ENCODE measurements at regions not wholly inside any gene's neighbourhood (a gene's known extent, or its start where the extent isn't known, plus 50 kb on each side); places are given as distances from the start of the nearest gene placed in this dataset.

DNA sequence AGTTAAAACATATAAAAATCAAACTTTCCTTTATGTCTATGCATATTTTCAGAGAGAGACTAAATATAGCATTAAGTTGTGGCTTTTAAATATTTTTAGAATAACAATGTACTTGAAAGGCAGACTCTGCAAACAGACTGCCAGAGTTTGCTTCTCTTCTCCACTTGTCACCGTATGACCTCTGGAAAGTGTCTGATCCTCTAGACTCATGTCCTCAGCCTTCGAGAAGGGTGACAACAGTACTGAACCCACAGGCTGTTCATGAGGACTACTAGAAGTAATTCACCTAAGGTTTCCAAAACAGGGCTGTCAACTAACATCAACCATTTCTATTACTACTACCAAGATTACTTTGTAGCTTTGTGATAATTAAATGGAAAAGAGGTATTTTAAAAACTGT lies 167.7 kb upstream of the TBCA start:
- H3K4me1 ChIP-seq, result no peaks in the 10 kb centered on the region
- peaks cover 16% of the 10 kb centered on the region for H3K27me3 ChIP-seq
- TF ChIP-seq, protein P1, sequence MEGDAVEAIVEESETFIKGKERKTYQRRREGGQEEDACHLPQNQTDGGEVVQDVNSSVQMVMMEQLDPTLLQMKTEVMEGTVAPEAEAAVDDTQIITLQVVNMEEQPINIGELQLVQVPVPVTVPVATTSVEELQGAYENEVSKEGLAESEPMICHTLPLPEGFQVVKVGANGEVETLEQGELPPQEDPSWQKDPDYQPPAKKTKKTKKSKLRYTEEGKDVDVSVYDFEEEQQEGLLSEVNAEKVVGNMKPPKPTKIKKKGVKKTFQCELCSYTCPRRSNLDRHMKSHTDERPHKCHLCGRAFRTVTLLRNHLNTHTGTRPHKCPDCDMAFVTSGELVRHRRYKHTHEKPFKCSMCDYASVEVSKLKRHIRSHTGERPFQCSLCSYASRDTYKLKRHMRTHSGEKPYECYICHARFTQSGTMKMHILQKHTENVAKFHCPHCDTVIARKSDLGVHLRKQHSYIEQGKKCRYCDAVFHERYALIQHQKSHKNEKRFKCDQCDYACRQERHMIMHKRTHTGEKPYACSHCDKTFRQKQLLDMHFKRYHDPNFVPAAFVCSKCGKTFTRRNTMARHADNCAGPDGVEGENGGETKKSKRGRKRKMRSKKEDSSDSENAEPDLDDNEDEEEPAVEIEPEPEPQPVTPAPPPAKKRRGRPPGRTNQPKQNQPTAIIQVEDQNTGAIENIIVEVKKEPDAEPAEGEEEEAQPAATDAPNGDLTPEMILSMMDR (IDR thresholded peaks at IDR 0.05), result no peak
- no peak for TF ChIP-seq POLR2AphosphoS5 (IDR thresholded peaks at IDR 0.05)
- H3K4me3 ChIP-seq, result no peak overlapping the region
- no peaks in the 10 kb centered on the region for H3K36me3 ChIP-seq
- no peak for DNase-seq (ENCODE audit: low spot score in 2 of 2)
- WGBS, result 69% methylated on average over 2 of the region's 2 CpGs
- H3K9me3 ChIP-seq, result no peaks in the 10 kb centered on the region
- no peak overlapping the region for H3K27ac ChIP-seq

DNA sequence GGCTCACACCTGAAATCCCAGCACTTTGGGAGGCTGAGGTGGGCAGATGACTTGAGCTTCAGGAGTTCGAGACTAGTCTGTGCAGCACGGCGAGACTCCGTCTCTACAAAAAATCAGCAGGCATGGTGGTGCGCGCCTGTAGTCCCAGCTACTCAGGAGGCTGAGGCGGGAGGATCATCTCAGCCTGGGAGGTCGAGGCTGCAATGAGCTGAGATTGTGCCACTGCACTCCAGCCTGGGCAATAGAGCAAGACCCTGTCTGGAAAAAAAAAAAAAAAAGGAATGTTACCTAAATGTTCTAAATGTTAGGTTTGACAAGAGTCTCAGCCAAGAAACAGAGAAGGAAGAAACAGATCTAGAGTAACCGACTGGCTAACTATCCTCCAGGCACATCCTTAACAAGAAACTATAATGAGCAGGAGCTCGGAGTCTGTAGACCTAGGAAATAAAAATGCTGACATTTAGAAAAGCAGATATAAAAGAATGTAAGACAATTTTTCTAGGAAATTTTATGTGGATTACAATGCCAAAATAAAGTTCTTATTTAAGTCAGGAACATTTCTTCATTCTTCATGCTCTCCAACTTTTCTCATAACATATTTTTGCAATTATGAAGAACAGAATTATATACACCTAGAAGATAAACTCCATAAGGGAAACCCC lies 166.6 kb upstream of the TBCA start:
- no peak overlapping the region for H3K27ac ChIP-seq
- peaks cover 16% of the 10 kb centered on the region for H3K27me3 ChIP-seq
- TF ChIP-seq EP300 (IDR thresholded peaks at IDR 0.05), result no peak
- TF ChIP-seq POLR2AphosphoS5 (IDR thresholded peaks at IDR 0.05), result no peak
- TF ChIP-seq, protein P1 (IDR thresholded peaks at IDR 0.05), result no peak
- no peak for TF ChIP-seq POLR2A (IDR thresholded peaks at IDR 0.05)
- no peak overlapping the region for H3K4me3 ChIP-seq
- 81% methylated on average over 10 of the region's 10 CpGs for WGBS
- no peaks in the 10 kb centered on the region for H3K4me1 ChIP-seq
- H3K36me3 ChIP-seq, result no peaks in the 10 kb centered on the region
- no peaks in the 10 kb centered on the region for H3K9me3 ChIP-seq
- DNase-seq (ENCODE audit: low spot score in 2 of 2), result no peak

DNA sequence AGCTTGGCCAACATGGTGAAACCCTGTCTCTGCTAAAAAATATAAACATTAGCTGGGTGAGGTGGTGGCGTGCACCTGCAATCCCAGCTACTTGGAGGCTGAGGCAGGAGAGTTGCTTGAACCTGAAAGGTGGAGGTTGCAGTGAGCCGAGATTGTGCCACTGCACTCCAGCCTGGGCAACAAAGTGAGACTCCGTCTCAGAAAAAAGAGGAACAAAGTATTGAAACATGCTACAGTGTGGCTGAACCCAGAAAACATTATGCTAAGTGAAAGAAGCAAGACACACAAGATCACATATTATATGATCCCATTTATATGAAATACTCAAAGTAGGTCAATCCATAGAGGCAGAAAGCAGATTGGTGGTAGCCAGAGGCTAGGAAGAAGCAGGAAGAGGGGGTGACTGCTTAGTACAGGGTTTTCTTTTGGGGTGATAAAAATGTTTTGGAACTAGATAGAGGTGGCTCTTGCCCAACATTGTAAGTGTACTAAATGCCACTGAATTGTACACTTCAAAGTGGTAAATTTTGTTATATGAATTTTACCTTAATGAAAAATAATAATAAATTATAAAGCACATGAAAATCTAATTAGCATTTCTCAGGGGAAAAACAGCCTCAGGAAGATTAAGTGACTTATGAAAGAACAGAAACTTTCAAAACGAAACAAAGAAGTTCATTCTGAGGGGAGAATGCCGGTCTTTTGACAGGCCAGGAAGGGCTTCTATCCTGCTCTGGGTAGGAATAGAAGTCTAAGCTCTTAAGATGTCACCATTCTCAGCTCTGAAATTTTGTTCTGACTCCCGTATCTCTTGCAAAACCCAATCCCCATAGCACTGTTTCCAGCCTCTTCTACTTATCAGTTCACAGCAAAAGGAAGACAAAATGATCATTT lies 161.1 kb upstream of the TBCA start:
- H3K9me3 ChIP-seq, result no peaks in the 10 kb centered on the region
- H3K4me3 ChIP-seq, result no peak overlapping the region
- TF ChIP-seq POLR2A (IDR thresholded peaks at IDR 0.05) (no peak), EP300 (IDR thresholded peaks at IDR 0.05) (no peak), POLR2AphosphoS5 (IDR thresholded peaks at IDR 0.05) (no peak)
- TF ChIP-seq, protein P1 (IDR thresholded peaks at IDR 0.05), result no peak
- no peaks in the 10 kb centered on the region for H3K4me1 ChIP-seq
- H3K27ac ChIP-seq, result no peak overlapping the region
- peaks cover 8% of the 10 kb centered on the region for H3K27me3 ChIP-seq
- no peak for DNase-seq (ENCODE audit: low spot score in 2 of 2)
- H3K36me3 ChIP-seq, result no peaks in the 10 kb centered on the region
- 69% methylated on average over 6 of the region's 6 CpGs for WGBS

DNA sequence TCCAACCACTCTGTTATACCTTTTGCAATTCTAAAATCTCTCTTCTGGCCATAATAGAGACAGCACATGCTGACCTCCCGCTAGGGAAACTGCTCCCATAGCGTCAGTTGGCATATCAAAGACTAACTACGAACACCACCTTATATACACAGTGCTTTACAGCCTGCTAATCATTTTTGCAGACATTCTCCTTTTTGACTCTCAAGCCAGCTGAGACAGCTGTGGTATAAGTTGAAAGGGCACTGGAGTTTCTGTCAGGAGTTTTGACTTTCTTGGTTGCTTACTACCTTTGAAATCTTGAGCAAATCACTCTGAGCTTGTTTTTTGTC lies 160.2 kb upstream of the TBCA start:
- Histone ChIP-seq H3K27me3 (peaks cover 8% of the 10 kb centered on the region), H3K4me3 (no peak overlapping the region), H3K36me3 (no peaks in the 10 kb centered on the region), H3K4me1 (no peaks in the 10 kb centered on the region), H3K27ac (no peak overlapping the region), H3K9me3 (no peaks in the 10 kb centered on the region)
- WGBS, result 93% methylated on average over 3 of the region's 3 CpGs
- TF ChIP-seq, protein P1 (IDR thresholded peaks at IDR 0.05), result no peak
- TF ChIP-seq POLR2A (IDR thresholded peaks at IDR 0.05), result no peak
- TF ChIP-seq POLR2AphosphoS5 (IDR thresholded peaks at IDR 0.05), result no peak
- TF ChIP-seq EP300 (IDR thresholded peaks at IDR 0.05), result no peak
- no peak for DNase-seq (ENCODE audit: low spot score in 2 of 2)

All from suprapubic skin (tissue), 4 donors.